Stomach (tissue), 8 donors: ENCODE measurements at regions not wholly inside any gene's neighbourhood (a gene's known extent, or its start where the extent isn't known, plus 50 kb on each side); places are given as distances from the start of the nearest gene placed in this dataset.

Experiments used
- DNase-seq, 2 donors: peaks; one replicate each; pipeline versions ENCODE4 v3.0.0 to v3.0.0-alpha.2; 2013 to 2019
- H3K27ac ChIP-seq, 5 donors: fragments of 200-600 bp in 4 of 5; sonication (generic) in 4 of 5; one replicate each; pipeline ENCODE4 v1.5.1; 2013 to 2019; ENCODE audit warnings: mild to moderate bottlenecking in 1 of 5, moderate library complexity in 1 of 5
- H3K27me3 ChIP-seq, 3 donors: fragments of 200-600 bp; sonication (generic); one replicate each; pipeline ENCODE4 v1.5.1; 2017 to 2019; ENCODE audit warnings: mixed run types in 1 of 3
- H3K36me3 ChIP-seq, 4 donors: fragments of 200-600 bp; sonication (generic); 1 replicate in 3 of 4; 2 replicates in 1 of 4; pipeline ENCODE4 v1.5.1; 2016 to 2019
- H3K4me1 ChIP-seq, 4 donors: fragments of 200-600 bp; sonication (generic); one replicate each; pipeline ENCODE4 v1.5.1; 2016 to 2019
- H3K4me3 ChIP-seq, 4 donors: fragments of 200-600 bp; sonication (generic) in 3 of 4; one replicate each; pipeline ENCODE4 v1.5.1; 2016 to 2019; ENCODE audit warnings: mild to moderate bottlenecking in 1 of 4
- H3K9me3 ChIP-seq, 4 donors: fragments of 200-600 bp; sonication (generic); one replicate each; pipeline ENCODE4 v1.5.1; 2016 to 2019
- EP300 ChIP-seq: sonication (generic); formaldehyde crosslinking; IDR thresholded peaks from one replicate; pipeline ENCODE4 v1.6.1; 2017; ENCODE audit warnings: antibody characterized with exemption
- POLR2A ChIP-seq, 4 donors: fragments of 450-650 bp; IDR thresholded peaks; one replicate each; pipeline ENCODE4 v1.6.1; 2016; ENCODE audit warnings: antibody characterized with exemption in 4 of 4, control low read depth in 2 of 4, mild to moderate bottlenecking in 1 of 4, moderate library complexity in 1 of 4
- POLR2AphosphoS5 ChIP-seq, 3 donors: sonication (generic); formaldehyde crosslinking; IDR thresholded peaks; one replicate each; pipeline ENCODE4 v1.6.1; 2016; ENCODE audit warnings: antibody characterized with exemption in 3 of 3
- WGBS, 5 donors: extraction: QIAGEN DNeasy Blood & Tissue Kit in 3 of 5; methylation state at CpG; one replicate each; pipeline versions ENCODE4 v1.1.5 to v1.1.7; 2013 to 2018; 5-methylcytosine and 5-hydroxymethylcytosine counted together
- intact Hi-C: fragments of 100-400 bp; cut with DNase I; formaldehyde crosslinking; loops from one replicate; pipeline ENCODE4 v1.15.1; 2023; ENCODE audit warnings: low total_unique reads
- TF ChIP-seq, protein P1 (sequence below), 7 experiments: fragments of 450-650 bp in 4 of 7; fragments of 200-600 bp in 3 of 7; sonication (generic) in 3 of 7; IDR thresholded peaks; one replicate each; pipeline ENCODE4 v1.5.1; 2016 to 2019; ENCODE audit warnings: antibody characterized with exemption in 7 of 7, control low read depth in 2 of 7, mild to moderate bottlenecking in 1 of 7
- donor health status: healthy with polysubstance abuse.
- donor health status: Bipolar disorder and iron deficiency.
- donor health status: healthy.

- peaks cover 0 to 63% (median 23%) of the 10 kb centered on the region in 3 donors for H3K27me3 ChIP-seq
Observed at GRCh38 chr2:469514-469913, 181.6 kb upstream of the ALKAL2 start.

DNA sequence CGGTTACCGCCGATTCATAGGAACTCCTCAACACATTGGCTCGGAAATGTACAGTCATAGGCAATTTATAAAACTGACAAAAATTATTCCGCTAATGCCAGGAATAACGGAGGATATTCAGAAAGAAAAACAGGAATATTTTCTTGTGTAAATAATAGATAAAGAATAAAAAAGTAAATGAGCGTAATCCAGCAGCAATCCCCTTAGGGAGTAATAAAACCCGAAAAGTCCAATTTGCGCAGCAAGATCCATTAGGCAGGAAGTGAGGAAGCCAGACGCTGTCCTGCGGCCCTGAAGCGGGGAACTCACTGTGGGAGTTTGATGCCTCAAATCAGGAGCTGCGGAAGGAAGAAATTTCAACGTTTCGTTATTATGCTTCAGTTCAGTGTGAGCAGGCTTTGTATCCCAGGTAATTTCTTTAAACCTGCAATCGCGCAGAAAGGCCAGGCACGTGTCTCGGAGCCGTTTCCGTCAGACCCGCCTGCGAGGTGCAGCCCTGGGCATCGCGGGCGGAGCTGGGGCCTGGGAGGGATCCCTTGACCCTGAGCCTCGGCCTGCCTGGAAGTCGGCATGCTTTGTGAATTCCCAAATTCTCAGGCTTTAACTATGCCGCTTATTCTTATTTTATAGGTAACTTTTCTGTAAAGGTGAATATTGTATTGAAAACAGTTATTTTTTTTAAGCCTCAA, 180.9 kb upstream of the ALKAL2 start:
- H3K4me3 ChIP-seq, result no peak overlapping the region
- peaks cover 0 to 11% (median 5%) of the 10 kb centered on the region in 4 donors for H3K9me3 ChIP-seq
- H3K27me3 ChIP-seq, result peaks cover 0 to 70% (median 23%) of the 10 kb centered on the region in 3 donors
- 23 to 41% (median 28%) methylated on average over 28 to 29 of the region's 29 CpGs for WGBS, 5 donors
- intact Hi-C loops, result no loop called here
- DNase-seq, result peak in 1 of 2 donors; percentile 23
- H3K4me1 ChIP-seq, result peaks cover 0 to 13% (median 5%) of the 10 kb centered on the region in 4 donors
- TF ChIP-seq POLR2A (IDR thresholded peaks at IDR 0.05) (no peak), EP300 (no peak), POLR2AphosphoS5 (IDR thresholded peaks at IDR 0.05) (no peak)
- TF ChIP-seq, protein P1, sequence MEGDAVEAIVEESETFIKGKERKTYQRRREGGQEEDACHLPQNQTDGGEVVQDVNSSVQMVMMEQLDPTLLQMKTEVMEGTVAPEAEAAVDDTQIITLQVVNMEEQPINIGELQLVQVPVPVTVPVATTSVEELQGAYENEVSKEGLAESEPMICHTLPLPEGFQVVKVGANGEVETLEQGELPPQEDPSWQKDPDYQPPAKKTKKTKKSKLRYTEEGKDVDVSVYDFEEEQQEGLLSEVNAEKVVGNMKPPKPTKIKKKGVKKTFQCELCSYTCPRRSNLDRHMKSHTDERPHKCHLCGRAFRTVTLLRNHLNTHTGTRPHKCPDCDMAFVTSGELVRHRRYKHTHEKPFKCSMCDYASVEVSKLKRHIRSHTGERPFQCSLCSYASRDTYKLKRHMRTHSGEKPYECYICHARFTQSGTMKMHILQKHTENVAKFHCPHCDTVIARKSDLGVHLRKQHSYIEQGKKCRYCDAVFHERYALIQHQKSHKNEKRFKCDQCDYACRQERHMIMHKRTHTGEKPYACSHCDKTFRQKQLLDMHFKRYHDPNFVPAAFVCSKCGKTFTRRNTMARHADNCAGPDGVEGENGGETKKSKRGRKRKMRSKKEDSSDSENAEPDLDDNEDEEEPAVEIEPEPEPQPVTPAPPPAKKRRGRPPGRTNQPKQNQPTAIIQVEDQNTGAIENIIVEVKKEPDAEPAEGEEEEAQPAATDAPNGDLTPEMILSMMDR (IDR thresholded peaks at IDR 0.05), result no peak
- H3K27ac ChIP-seq, result no peak overlapping the region
- H3K36me3 ChIP-seq, result no peaks in the 10 kb centered on the region

More at GRCh38 chr2:469514-469913, 181.6 kb upstream of the ALKAL2 start:
- no peak for DNase-seq
- TF ChIP-seq, protein P1 (IDR thresholded peaks at IDR 0.05), result no peak
- TF ChIP-seq EP300 (no peak), POLR2AphosphoS5 (IDR thresholded peaks at IDR 0.05) (no peak), POLR2A (IDR thresholded peaks at IDR 0.05) (no peak)
- intact Hi-C loops, result no loop called here
- peaks cover 0 to 12% (median 6%) of the 10 kb centered on the region in 4 donors for H3K9me3 ChIP-seq
- 69 to 84% (median 78%) methylated on average over 16 of the region's 16 CpGs for WGBS, 5 donors
- H3K4me1 ChIP-seq, result peaks cover 0 to 13% (median 5%) of the 10 kb centered on the region in 4 donors
- no peaks in the 10 kb centered on the region for H3K36me3 ChIP-seq
- H3K4me3 ChIP-seq, result no peak overlapping the region
- H3K27ac ChIP-seq, result no peak overlapping the region

DNA sequence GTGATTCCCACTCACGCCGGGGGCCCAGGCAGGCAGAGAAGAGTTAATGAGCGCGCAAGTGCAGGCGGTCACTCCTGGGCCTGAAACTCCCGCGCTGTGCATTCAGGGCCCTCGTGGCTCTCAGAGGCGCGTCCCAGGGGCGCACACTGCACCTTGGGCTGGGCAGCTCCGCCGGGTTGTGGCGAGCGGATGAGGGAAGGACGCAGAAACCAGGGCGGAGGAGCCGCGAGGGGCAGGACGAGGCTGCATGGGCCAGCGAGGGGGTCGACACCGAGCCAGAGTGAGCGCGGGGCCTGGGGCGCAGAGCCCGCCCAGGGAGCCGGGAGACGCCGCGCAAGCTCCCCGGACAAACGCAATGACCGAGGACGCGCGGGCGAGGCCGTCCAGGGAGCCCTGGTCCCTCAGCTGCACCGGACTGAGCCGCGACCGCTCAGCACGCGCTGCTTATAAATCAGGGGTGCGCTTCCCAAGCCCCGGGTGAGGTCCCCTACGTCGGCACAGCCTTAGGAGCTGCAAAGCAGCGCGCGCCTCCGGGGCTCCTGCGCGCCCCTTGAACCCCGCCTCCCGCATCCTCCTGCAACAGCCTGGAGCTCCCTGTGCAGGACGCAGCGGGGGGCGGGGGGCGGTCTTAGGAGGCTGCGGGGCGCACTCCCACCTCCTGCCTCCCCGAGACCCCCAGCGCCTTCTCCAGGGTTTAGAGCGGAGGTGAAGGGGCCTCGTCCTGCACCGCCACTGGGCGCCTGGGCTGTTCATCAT, 180.2 kb upstream of the ALKAL2 start:
- TF ChIP-seq POLR2AphosphoS5 (IDR thresholded peaks at IDR 0.05) (no peak), POLR2A (IDR thresholded peaks at IDR 0.05) (no peak), EP300 (no peak)
- TF ChIP-seq, protein P1 (IDR thresholded peaks at IDR 0.05), result no peak
- Histone ChIP-seq H3K36me3 (no peaks in the 10 kb centered on the region), H3K4me1 (peaks cover 0 to 13% (median 5%) of the 10 kb centered on the region in 4 donors), H3K27me3 (peaks cover 0 to 70% (median 23%) of the 10 kb centered on the region in 3 donors), H3K27ac (no peak overlapping the region), H3K4me3 (no peak overlapping the region), H3K9me3 (peaks cover 0 to 3% (median 0%) of the 10 kb centered on the region in 4 donors)
- 2 to 9% (median 7%) methylated on average over 6 to 69 of the region's 69 CpGs for WGBS, 5 donors
- no peak for DNase-seq
- intact Hi-C loops, result no loop called here

DNA sequence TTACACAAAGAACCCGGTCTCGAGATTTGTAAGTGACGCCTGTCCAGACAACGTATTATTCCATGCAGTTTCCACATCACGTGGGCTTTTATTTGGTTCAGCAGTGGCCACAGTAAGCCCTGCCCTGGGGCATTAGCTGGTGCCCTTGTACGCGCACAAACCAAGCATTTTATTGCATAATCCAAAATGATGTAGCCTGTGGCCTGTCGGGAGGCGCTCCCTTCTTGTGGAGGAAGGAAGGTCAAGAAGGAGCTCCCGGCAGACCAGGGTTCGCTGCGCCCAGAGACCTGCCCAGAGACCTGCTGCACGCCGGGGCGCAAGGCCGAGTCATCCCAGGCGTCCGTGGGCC, 179.6 kb upstream of the ALKAL2 start:
- no peak overlapping the region for H3K27ac ChIP-seq
- no peaks in the 10 kb centered on the region for H3K36me3 ChIP-seq
- TF ChIP-seq POLR2AphosphoS5 (IDR thresholded peaks at IDR 0.05) (no peak), POLR2A (IDR thresholded peaks at IDR 0.05) (no peak), EP300 (no peak)
- TF ChIP-seq, protein P1 (IDR thresholded peaks at IDR 0.05), result no peak
- no peaks in the 10 kb centered on the region for H3K9me3 ChIP-seq
- H3K4me1 ChIP-seq, result peaks cover 0 to 13% (median 5%) of the 10 kb centered on the region in 4 donors
- intact Hi-C loops, result no loop called here
- WGBS, 5 donors, result 37 to 55% (median 49%) methylated on average over 16 to 18 of the region's 18 CpGs
- H3K27me3 ChIP-seq, result peaks cover 0 to 70% (median 23%) of the 10 kb centered on the region in 3 donors
- DNase-seq, result no peak
- no peak overlapping the region for H3K4me3 ChIP-seq
